A549 (cell line): ENCODE measurements at regions not wholly inside any gene's neighbourhood (a gene's known extent, or its start where the extent isn't known, plus 50 kb on each side); places are given as distances from the start of the nearest gene placed in this dataset.

Experiments used
- ATAC-seq, 2 experiments: fragments of 200-7000 bp in 1 of 2; fragments of >200 bp in 1 of 2; cut with Nextera tagmentation in 1 of 2; cut with Tn5 transposase in 1 of 2; 3 replicates each; pipeline versions ENCODE4 v1.8.0 to v1.9.1; 2018 to 2020; ENCODE audit warnings: mild to moderate bottlenecking in 1 of 2, moderate library complexity in 1 of 2
- CTCF ChIA-PET: fragments of 300-600 bp; sonication (Branson Sonifier 250); formaldehyde crosslinking; extraction: SDS; loops from one replicate; lab custom pipeline; 2021; ENCODE audit warnings: antibody characterized with exemption, inconsistent platforms; lab: Yijun Ruan, JAX
- POLR2A ChIA-PET: fragments of 350-600 bp; formaldehyde crosslinking; extraction: SDS; loops from one replicate; lab custom pipeline; 2021; ENCODE audit warnings: antibody characterized with exemption, inconsistent platforms; lab: Yijun Ruan, JAX
- DNase-seq, 2 experiments: peaks; one replicate each; pipeline versions ENCODE4 v3.0.0 to v3.0.0-alpha.2; 2011 to 2016; ENCODE audit warnings: low read depth in 1 of 2, low spot score in 1 of 2
- FAIRE-seq: peaks from 2 replicates; lab custom pipeline; 2011; peaks lifted over from hg19 to GRCh38; lab: Jason Lieb, UNC
- H3K27ac ChIP-seq, 2 experiments: fragments of >200 bp; sonication (Bioruptor Twin); formaldehyde crosslinking; 3 replicates each; pipeline ENCODE4 v1.5.1; 2016 to 2017
- H3K4me1 ChIP-seq: fragments of >200 bp; sonication (Bioruptor Twin); formaldehyde crosslinking; 3 replicates; pipeline ENCODE4 v1.6.1; 2016
- H3K4me2 ChIP-seq: fragments of >200 bp; sonication (Bioruptor Twin); formaldehyde crosslinking; 3 replicates; pipeline ENCODE4 v1.6.1; 2016
- H3K4me3 ChIP-seq: fragments of >200 bp; sonication (Bioruptor Twin); formaldehyde crosslinking; 3 replicates; pipeline ENCODE4 v1.5.1; 2016
- H3K9me3 ChIP-seq: fragments of >200 bp; sonication (Bioruptor Twin); formaldehyde crosslinking; 3 replicates; pipeline ENCODE4 v1.6.1; 2016
- BHLHE40 ChIP-seq: IDR thresholded peaks from 2 replicates; pipeline ENCODE4 v1.6.1; 2012; ENCODE audit warnings: low read depth, low read length, inconsistent platforms
- CEBPB ChIP-seq, 2 experiments: fragments of >200 bp in 1 of 2; sonication (Bioruptor Twin) in 1 of 2; formaldehyde crosslinking in 1 of 2; IDR thresholded peaks; 2 replicates each; pipeline ENCODE4 v1.6.1; 2012 to 2016
- CHD4 ChIP-seq: fragments of 200-600 bp; sonication (generic); IDR thresholded peaks from 2 replicates; pipeline ENCODE4 v1.6.1; 2016; ENCODE audit warnings: antibody characterized with exemption, mild to moderate bottlenecking, borderline replicate concordance
- CTCF ChIP-seq: fragments of >200 bp; sonication (Bioruptor Twin); formaldehyde crosslinking; IDR thresholded peaks from 3 replicates; pipeline ENCODE4 v1.5.1; 2016
- ESRRA ChIP-seq: fragments of 150-350 bp; IDR thresholded peaks from 2 replicates; pipeline ENCODE4 v1.6.1; 2014; ENCODE audit warnings: mild to moderate bottlenecking, low read length, borderline replicate concordance
- HMGXB4 ChIP-seq: fragments of 250-450 bp; sonication (Bioruptor Pico); IDR thresholded peaks from 2 replicates; pipeline ENCODE4 v1.5.0; 2021; ENCODE audit warnings: mild to moderate bottlenecking, moderate library complexity, borderline replicate concordance
- HOXA7 ChIP-seq: fragments of 250-450 bp; sonication (Bioruptor Pico); IDR thresholded peaks from 2 replicates; pipeline ENCODE4 v1.5.0; 2020; ENCODE audit warnings: mild to moderate bottlenecking, moderate library complexity
- KDM1A ChIP-seq: fragments of 200-600 bp; sonication (generic); IDR thresholded peaks from 2 replicates; pipeline ENCODE4 v1.6.1; 2016; ENCODE audit warnings: low read depth, mild to moderate bottlenecking
- KDM5A ChIP-seq: fragments of 200-600 bp; sonication (generic); IDR thresholded peaks from 2 replicates; pipeline ENCODE4 v1.6.1; 2016; ENCODE audit warnings: antibody characterized with exemption, mild to moderate bottlenecking
- MAX ChIP-seq: IDR thresholded peaks from 2 replicates; pipeline ENCODE4 v1.6.1; 2012
- MAZ ChIP-seq: fragments of 150-350 bp; IDR thresholded peaks from 2 replicates; pipeline ENCODE4 v1.6.1; 2014; ENCODE audit warnings: antibody characterized with exemption, low read depth, low read length, borderline replicate concordance
- NPAS2 ChIP-seq: fragments of 250-450 bp; sonication (Bioruptor Pico); IDR thresholded peaks from 2 replicates; pipeline ENCODE4 v1.8.0; 2022; ENCODE audit warnings: mild to moderate bottlenecking, moderate library complexity, borderline replicate concordance
- NR3C1 ChIP-seq: fragments of >200 bp; sonication (Bioruptor Twin); formaldehyde crosslinking; IDR thresholded peaks from 3 replicates; pipeline ENCODE4 v1.6.1; 2017
- PBX3 ChIP-seq: IDR thresholded peaks from 2 replicates; pipeline ENCODE4 v1.6.1; 2012
- PHF8 ChIP-seq: fragments of 200-600 bp; sonication (generic); IDR thresholded peaks from 2 replicates; pipeline ENCODE4 v1.6.1; 2016; ENCODE audit warnings: low read depth, mild to moderate bottlenecking, antibody characterized with exemption, moderate library complexity, borderline replicate concordance
- RAD21 ChIP-seq, 2 experiments: fragments of >200 bp in 1 of 2; sonication (Bioruptor Twin) in 1 of 2; formaldehyde crosslinking in 1 of 2; IDR thresholded peaks in 1 of 2; conservative IDR thresholded peaks in 1 of 2; 2 replicates in 1 of 2; 3 replicates in 1 of 2; pipeline ENCODE4 v1.6.1; 2012 to 2018; ENCODE audit warnings: inconsistent platforms in 1 of 2
- RCOR1 ChIP-seq: fragments of 150-350 bp; IDR thresholded peaks from 2 replicates; pipeline ENCODE4 v1.6.1; 2014; ENCODE audit warnings: antibody characterized with exemption, low read length, low read depth
- REST ChIP-seq: fragments of 200-600 bp; sonication (generic); IDR thresholded peaks from 2 replicates; pipeline ENCODE4 v1.6.1; 2016; ENCODE audit warnings: antibody characterized with exemption, mild to moderate bottlenecking, moderate library complexity
- RNF2 ChIP-seq: fragments of 200-600 bp; sonication (generic); IDR thresholded peaks from 2 replicates; pipeline ENCODE4 v1.6.1; 2016; ENCODE audit warnings: low read depth, mild to moderate bottlenecking, antibody characterized with exemption, moderate library complexity, borderline replicate concordance
- SMC3 ChIP-seq: fragments of >200 bp; sonication (Bioruptor Twin); formaldehyde crosslinking; IDR thresholded peaks from 3 replicates; pipeline ENCODE4 v1.6.1; 2018; ENCODE audit warnings: inconsistent platforms
- ZC3H11A ChIP-seq: fragments of 450-650 bp; IDR thresholded peaks from 2 replicates; pipeline ENCODE4 v1.6.1; 2014; ENCODE audit warnings: antibody characterized with exemption, mild to moderate bottlenecking
- ZNF302 ChIP-seq: fragments of 250-450 bp; sonication (Bioruptor Pico); IDR thresholded peaks from 2 replicates; pipeline ENCODE4 v1.9.0; 2021; ENCODE audit warnings: inconsistent platforms, mild to moderate bottlenecking, moderate library complexity
- WGBS: methylation state at CpG from one replicate; pipeline ENCODE4 v1.1.6; 2017; ENCODE audit errors: missing lambda C conversion rate; 5-methylcytosine and 5-hydroxymethylcytosine counted together

GRCh38 chr20:52800734-52801627 is 171.2 kb upstream of the TSHZ2 start (continued):
- TF ChIP-seq PHF8 (no peak), RNF2 (no peak), RAD21 (conservative IDR thresholded peaks at IDR 0.05 in 1 of 2, IDR thresholded peaks at IDR 0.05 in 1 of 2) (no peak)

GRCh38 chr20:52799130-52799529 is 173.0 kb upstream of the TSHZ2 start:
- FAIRE-seq = no peak
- H3K27ac ChIP-seq = no peak overlapping the region
- no peak for ATAC-seq
- no peak overlapping the region for H3K4me3 ChIP-seq
- ChIA-PET POLR2A (no interaction called here), CTCF (no interaction called here)
- H3K9me3 ChIP-seq = no peaks in the 10 kb centered on the region
- no peak for DNase-seq
- 3% methylated on average over 2 of the region's 2 CpGs for whole genome bisulfite sequencing
- no peak overlapping the region for H3K4me2 ChIP-seq
- H3K4me1 ChIP-seq = no peaks in the 10 kb centered on the region
- TF ChIP-seq ESRRA (no peak), REST (no peak), KDM5A (no peak), MAZ (no peak), ZC3H11A (no peak), BHLHE40 (no peak), PHF8 (no peak), SMC3 (no peak), MAX (no peak), HOXA7 (CRISPR knock-in tag) (no peak), KDM1A (no peak), RCOR1 (no peak), CEBPB (IDR thresholded peaks at IDR 0.05) (no peak), ZNF302 (CRISPR knock-in tag) (no peak), PBX3 (no peak), NR3C1 (no peak), NPAS2 (CRISPR knock-in tag) (no peak), CTCF (no peak), CHD4 (no peak), HMGXB4 (CRISPR knock-in tag) (no peak)
